ENCODE measurements at regions not wholly inside any gene's neighbourhood (a gene's known extent, or its start where the extent isn't known, plus 50 kb on each side); places are given as distances from the start of the nearest gene placed in this dataset.
"Not testable (repeated sequence)": the region's sequence is repeated elsewhere in the genome, so short reads cannot be mapped to it uniquely, and the experiment has no call there.

DNA sequence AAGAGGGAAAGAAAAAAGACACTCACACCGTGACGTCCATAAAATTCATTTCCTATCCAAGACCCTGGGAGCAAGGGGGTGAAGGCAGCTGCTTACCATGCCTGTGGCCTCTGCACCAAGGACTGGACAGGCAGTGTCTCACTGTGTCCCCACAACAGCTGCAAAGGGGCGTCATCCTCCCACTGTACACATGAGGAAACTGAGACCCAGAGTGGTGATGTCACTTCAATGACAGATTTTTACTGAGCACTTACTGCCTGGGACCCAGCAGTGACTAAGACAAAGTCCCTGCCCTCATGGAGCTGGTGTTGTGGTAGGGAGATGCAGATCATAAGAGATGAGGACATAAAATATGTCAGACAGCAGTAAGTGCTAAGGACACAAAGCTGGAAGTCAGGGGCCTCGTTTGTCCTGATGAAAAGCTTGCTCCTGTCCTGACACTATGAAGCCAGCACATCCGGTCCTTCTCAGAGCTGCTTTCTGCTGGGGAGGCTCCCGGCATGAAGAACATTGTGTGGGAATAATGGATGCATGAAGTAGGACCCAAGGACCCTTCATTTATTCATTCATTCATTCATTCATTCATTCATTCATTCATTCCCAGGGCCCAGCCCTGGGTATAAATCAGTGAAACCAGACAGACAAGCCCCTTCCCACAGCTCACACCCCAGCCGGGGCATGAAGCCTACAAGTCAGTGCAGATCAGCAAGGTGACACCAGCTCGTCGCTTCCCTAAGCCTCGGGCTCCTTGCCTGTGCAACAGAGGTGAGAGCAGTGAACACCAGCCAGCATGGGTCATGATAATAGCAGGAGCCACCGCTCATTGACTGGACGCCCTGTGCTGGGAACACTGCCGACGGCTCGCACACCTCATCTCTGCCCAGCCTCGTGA, 473.7 kb downstream of the MATN1 start:
- DNase-seq (ENCODE audit: low read depth): no peak

DNA sequence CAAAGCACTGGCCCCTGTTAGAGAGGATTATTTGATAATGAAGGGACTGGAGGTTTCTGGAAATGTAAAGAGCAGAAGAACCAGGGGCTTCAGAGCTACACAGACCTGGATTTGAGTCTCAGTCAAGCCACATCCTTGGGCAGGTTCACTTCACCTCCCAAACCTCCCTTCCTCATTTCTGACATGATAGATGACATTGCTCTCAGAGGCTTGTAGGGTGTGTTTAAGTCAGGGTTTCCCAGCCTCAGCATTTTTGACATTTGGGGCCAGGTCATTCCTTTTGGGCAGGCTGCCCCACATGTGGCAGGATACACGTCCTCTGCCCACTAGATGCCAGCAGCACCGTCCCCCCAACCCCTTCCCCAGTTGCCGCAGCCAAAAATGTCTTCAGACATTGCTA, 474.6 kb downstream of the MATN1 start:
- DNase-seq (ENCODE audit: low read depth): no peak

DNA sequence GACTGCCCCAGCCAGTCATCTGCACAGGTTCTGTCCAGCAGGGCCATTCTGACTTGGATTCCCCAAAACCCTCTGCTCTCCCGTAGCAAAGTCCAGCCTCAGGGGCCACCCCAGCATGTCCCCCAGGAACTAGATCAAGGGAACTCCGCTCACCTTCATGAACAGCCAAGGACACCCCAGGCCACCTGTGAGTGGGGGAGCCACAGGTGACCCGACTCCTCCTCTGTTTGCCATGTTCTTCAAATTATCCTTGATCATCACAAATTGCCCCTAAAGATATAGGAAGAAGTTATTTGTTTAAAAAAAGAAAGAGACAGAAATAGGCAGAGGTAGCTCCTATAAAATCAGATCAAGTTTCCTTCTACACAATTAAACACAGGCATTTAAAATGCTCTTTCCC, 475.0 kb downstream of the MATN1 start:
- DNase-seq (ENCODE audit: low read depth): no peak

DNA sequence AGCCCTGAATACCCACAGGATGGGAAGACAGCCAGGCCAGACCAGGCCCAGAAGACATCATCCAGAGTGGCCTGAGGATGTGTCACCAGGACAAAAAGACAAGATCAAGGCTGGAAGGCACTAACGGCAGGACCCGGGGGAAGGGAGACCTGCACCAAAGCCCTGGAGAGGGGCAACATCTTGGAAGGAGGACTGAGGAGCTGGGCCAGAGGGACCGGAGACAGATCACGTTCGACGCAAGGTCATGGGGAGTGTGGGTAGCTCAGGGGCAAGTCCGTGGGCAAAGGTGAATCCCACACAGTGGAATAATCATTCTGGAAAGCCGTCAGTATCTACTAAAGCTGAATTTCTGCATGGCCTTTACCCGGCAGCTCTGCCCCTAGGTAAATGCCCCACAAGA, 478.6 kb downstream of the MATN1 start:
- DNase-seq (ENCODE audit: low read depth): no peak

DNA sequence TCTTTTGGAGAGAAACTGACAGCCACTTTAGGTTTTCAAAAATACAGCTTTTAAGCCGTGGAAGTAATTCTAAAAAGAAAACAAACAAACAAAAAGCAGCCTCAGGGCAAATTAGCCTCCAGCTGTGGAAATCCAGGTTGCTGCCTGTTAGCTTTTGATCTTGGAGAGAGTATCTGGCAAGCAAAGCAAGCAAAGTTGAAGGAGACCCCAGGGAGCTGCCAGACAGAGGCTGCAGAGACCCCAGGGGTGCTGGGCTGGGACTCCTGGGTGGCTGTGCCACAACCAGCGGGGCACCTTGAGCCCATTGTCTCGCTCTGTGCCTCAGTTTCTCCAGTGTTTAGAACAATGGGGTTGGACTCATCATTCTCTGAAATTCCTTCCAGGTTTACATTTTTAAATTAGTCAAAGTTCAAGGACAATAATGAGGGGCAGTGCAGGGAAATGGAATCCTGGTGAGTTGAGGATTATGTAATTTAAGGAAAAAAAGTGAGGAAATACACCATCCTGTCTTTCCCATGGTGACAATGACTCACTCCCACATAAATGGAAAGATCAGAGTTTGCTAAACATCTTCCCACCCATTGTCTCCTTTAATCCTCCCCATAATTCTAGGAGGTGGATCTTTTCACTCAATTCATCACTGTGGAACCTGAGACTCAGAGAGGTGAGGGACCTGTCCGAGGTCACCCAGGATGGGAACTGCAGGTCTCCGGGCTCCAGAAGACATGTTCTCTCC, 480.5 kb downstream of the MATN1 start:
- DNase-seq (ENCODE audit: low read depth): no peak

DNA sequence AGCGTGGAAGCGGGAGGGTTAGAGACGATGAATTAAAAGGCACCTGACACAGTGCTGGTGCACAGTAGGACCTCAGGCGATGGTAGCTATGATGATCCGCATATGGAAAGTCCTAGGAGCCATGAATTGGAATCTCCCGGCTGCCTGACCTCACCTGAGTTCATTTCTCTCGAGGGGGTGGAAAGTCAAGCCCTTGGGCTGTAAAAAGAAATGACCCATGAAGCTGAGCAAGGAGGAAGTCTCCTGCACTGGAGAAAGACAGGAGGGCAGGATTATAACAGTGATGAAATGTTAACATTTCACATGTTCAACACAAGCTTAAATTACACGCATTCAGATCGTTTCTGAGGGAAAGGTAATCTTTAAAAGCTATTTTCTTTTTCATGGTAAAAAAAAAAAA, 481.2 kb downstream of the MATN1 start:
- no peak for DNase-seq (ENCODE audit: low read depth)

DNA sequence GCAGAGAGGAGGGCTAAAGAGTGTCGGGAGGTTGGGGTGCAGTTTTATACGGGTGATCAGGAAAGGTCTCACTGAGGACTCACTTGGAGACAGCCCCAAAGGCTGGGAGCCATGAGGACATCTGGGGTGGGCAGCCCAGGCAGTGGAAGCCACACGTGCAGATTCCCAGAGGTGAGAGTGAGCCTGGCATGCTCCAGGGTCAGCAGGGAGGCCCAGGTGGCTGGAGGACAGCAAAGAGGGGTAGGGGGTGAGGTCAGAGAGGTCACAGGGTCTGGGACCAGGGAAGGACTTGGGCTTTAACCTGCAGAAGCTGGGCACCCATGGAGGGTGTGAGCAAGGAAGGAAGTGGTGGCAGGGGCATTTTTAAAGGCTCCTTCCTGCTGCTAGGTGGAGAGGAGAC, 481.7 kb downstream of the MATN1 start:
- DNase-seq (ENCODE audit: low read depth): no peak

DNA sequence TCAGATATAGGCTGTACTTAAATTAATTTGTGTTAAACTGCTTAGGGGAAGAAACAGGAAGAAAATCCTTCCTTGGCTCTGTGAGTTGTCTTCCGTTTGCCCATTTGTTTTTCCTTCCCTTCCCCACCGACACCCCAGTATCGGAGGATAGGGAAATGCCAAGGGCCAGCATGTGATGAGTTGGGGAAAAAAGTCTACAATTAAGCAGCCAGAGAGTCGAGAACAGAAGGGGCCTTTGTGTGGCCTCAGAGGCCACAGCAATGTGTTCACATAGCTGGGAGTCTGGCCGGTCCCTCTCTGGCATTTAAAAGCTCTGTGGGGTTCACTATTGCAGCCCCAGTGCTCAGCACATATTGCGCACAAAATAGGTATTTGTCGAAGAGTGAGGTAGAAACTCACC, 489.3 kb downstream of the MATN1 start:
- DNase-seq (ENCODE audit: low read depth): no peak

DNA sequence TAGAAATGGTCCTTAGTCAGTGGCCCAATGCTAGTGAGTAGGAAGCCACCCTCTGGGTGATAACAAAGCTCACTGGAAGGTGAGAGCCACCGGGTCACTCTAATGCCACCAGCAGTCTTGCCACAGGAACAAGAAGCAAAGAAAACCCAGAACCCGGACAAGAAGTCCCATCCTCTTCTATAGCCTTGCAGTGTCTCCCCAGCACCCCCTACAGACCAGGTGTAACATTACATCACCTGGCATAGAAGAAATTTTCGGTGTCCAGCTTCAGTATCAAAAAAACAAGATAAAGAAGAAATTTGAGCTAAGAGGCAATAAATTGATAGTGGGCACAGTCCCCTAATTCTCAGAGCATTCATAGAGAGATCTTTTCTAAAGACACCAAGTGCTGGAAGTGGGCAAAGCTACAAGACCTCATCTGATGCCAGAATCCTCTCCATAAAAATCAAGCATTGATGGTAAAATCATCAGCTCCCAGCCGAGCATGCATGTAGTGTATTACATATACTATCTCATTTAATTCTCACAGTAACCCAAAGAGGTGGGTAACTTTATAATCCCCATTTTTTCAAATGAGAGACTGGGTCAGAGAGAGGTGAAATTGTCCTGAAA, 491.0 kb downstream of the MATN1 start:
- no peak for DNase-seq (ENCODE audit: low read depth)

DNA sequence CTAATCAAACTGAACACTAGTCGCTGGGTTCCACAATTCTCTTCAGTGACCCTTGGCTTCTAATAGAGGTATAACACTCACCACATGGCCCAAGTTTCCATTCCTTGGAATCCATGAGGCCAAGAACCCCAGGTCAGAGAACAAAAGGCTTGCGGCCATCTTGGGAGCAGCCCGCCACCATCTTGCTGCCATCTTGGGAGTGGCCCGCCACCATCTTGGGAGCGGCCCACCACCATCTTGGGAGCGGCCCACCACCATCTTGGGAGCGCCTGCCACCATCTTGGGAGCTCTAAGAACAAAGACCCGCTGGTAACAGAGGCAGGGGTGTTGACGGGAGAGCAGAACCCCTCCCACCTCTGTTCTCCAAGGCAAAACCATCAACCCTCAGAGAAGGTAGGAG, 493.4 kb downstream of the MATN1 start:
- DNase-seq (ENCODE audit: low read depth): no peak

DNA sequence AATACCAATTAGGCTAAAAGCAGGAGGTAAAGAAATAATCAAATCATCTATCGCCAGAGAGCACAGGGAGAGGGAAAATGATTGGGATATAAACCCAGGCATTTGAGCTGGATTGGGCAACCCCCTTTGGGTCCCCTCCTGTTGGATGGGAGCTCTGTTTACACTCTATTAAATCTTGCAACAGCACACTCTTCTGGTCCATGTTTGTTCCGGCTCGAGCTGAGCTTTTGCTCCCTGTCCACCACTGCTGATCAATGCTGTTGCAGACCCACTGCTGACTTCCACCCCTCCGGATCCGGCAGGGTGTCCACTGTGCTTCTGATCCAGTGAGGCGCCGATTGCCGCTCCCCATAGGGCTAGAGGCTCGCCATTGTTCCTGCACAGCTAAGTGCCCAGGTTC, 493.8 kb downstream of the MATN1 start:
- no peak for DNase-seq (ENCODE audit: low read depth)

DNA sequence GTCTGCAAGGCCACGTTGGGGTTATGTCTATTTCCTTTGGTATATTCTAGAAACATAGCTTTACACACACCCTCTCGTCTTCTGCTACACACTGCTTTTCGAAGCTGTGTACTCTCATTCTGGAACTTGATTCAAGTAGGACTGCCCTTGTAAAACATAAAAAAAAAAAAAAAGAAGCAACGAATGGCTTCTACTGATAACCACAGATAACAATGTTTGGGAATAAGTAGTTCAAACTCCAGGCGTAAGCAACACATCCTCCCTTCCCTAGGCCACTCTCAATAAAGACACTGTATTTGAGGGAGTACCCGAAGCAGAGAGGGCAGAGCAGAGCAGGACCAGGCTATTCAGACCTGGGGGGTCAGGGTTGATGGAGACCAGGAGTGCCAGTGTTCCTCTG, 496.7 kb downstream of the MATN1 start:
- no peak for DNase-seq (ENCODE audit: low read depth)

DNA sequence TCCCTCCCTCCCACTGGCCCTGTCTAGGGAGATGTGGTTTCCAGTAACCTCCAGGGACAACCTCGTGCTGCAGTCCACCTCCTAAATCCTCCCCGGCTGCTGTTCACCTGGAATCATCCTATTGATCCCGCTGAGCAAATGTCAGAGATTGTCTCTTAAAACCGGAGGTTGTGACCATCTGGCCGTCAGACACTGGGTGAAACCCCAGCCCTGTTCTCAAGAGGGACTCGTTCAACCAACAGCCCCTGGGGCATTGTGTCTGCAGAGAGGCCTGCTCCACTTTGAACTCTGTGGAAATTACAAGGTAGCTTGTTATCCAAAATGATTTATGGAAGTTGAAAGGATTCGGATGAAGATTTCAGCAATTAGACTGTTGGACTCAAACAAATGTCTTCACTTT, 498.0 kb downstream of the MATN1 start:
- no peak for DNase-seq (ENCODE audit: low read depth)

DNA sequence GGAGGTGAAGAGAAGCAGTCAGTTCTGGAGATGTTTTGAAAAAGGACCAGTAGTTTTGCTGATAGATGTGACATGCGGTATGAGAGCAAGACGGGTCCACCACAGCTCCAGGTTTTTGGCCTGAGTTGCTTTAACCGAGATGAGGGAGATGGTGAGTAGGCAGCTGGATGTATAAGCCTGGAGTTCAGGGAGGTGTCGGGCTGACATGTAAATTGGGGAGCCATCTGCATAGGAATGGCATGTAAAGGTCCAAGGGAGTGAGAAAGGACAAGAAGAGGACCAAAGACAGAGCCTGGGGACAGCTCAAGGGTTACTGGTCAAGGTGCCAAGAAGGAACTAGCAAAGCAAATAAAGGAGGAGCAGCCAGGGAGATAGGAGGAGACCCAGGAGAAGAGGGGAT, 503.7 kb downstream of the MATN1 start:
- DNase-seq (ENCODE audit: low read depth): no peak

DNA sequence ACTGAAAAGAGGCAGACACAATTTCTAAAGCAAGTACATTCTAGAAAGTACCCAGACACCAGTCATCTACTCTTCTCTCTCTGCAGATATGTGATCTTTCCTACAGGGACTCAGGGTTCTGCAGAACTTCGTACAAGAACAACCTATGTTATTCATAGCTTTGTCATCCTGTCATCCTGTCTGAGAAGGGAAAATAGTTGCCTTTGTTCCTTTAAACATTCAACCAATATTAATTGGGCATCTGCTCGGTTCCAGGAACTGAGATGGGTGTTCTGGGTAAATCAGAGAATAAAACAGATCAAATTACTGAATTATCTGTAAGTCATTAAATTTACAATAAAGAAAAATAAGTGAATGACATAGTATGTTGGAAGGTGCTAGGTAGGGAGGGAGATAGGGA, 504.9 kb downstream of the MATN1 start:
- DNase-seq (ENCODE audit: low read depth): no peak

DNA sequence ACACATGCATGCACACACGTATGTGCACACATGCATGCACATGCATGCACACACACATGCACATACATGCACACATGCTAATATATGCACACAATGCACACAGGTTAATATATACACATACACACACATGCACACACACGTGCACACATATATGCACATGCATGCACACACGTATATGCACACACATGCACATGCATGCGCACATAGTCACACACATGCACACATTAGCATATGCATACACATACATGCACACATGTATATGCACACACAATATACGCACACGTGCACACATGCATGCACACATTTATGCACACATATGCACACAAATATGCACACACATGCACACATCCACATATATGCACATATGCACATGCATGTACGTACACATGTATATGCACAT, 506.8 kb downstream of the MATN1 start:
- DNase-seq (ENCODE audit: low read depth): no peak

DNA sequence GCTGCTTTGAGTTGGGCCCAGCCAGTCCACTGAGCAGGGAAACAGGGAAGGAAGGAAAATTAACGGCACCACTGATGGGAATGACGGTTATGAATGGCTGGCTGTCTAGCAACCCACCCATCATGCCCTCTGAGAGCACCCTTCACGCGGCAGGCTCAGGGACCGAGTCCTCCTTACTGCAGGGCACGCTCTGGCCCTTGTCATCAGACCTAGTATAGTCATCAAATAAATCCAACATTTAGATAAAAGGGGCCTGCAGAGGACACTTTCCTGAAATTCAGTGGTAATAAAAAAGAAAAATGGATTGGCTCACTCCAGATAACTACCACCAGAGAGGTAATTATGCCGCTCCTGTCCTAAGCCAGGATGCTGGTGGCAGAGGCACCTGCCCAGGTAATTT, 509.4 kb downstream of the MATN1 start:
- DNase-seq (ENCODE audit: low read depth): no peak

DNA sequence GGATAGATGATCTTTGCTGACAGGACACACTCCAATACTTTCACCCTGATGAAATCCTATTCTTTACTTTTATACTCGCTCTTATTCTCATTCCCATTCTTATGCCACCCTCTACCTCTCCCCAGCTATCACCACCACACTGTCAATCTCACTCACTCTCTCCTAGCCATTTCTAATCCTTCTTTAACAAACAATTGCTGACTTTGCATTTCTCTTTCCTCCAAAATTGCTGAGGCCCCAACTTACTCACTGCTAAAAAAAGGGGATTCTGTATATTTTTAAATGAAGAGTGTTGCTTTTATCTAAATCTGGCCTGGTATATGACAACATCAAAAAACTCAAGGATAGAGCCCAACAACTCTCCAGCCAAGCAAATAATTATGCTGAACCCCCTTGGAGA, 515.4 kb downstream of the MATN1 start:
- not testable (repeated sequence) for DNase-seq (ENCODE audit: low read depth)

DNA sequence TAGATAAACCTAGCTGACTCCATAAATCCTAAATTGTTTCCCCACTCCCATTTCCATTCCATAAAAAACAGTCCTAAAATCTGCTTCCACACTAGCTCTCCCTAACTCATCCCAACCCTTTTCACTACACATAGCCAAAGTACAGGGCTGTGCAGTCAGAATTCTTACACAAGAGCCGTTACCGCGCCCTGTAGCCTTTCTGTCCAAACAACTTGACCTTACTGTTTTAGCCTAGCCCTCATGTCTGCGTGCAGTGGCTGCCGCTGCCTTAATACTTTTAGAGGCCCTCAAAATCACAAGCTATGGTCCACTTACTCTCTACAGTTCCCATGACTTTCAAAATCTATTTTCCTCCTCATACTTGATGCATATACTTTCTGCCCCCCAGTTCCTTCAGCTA, 516.8 kb downstream of the MATN1 start:
- not testable (repeated sequence) for DNase-seq (ENCODE audit: low read depth)

DNA sequence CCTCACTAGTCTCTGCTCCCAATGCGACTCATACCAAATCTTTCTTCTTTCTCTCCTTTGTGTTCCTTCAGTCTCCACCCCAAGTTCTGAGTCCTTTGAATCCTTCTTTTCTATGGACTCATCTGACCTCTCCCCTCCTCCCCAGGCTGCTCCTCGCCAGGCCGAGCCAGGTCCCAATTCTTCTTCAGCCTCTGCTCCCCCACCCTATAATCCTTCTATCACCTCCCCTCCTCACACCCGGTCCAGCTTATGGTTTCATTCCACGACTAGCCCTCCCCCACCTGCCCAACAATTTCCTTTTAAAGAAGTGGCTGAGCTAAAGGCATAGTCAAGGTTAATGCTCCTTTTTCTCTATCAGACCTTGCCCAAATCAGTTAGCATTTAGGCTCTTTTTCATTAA, 518.5 kb downstream of the MATN1 start:
- not testable (repeated sequence) for DNase-seq (ENCODE audit: low read depth)

DNA sequence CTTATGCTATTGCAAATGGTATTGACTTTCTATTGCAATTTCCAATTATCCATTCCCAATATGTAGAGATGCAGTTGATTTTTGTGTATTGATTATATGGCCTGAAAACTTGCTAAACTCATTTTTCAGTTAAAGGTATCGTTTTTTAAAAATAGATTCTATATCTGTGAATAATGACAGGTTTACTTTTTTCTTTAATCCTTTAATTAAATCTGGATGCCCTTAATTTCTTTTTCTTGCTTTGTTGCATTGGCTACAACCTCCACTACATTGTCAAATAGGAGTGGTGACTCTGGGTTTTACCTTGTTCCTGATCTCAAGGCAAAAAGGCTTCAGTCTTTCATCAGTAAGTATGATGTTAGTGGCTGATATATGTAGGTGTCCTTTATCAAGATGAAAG, 522.4 kb downstream of the MATN1 start:
- no peak for DNase-seq (ENCODE audit: low read depth)

DNA sequence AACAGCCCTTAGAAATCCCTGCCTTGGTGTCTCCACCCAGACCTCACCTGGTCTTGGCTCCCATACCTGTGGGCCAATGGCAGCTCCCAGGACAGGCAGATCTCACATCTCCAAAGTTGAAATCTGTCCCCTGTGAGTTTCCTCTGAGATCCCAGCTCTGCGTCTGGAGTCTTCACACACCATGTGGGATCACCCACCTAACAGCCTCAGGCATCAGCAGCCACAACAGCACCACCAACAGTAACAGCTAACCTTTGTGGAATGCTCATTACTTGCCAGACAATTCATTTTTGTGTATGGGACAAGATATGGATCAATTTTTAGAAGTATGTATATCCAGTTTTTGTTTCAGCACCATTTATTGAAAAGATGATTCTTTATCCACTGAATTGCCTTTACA, 523.2 kb downstream of the MATN1 start:
- no peak for DNase-seq (ENCODE audit: low read depth)

DNA sequence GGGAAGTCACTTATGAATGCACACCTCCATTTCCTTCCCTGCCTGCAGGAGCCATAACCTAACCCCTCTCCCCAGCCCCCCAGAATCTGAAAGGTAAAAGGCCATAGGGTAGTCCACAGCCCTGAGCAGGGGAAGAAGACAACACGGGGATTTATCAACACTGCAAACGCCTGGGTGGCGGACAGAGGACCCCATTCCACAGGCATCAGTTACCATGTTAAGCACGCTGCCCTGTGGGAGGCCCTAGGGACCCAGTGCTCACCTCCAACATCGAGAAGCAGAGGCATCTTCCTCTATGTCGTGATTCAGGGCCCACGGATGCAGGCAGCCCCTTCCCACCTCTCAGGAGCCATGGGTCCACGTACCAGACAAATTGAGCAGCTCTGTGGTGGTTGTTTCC, 523.8 kb downstream of the MATN1 start:
- no peak for DNase-seq (ENCODE audit: low read depth)

Data from fibroblast of gingiva (primary cell).